HG02759 (cell line): ENCODE measurements at regions not wholly inside any gene's neighbourhood (a gene's known extent, or its start where the extent isn't known, plus 50 kb on each side); places are given as distances from the start of the nearest gene placed in this dataset.

ENCODE experiments used
- ATAC-seq: cut with Tn5 transposase; IDR thresholded peaks from one replicate; pipeline ENCODE4 v1.9.1; 2021; ENCODE audit warnings: mild to moderate bottlenecking, moderate library complexity; ENCODE audit not compliant: unreplicated experiment

GRCh38 chrX:109927663-109928273 is 75.1 kb upstream of the TMEM164 start:
- ATAC-seq: no peak

GRCh38 chrX:109928596-109929335 is 74.1 kb upstream of the TMEM164 start:
- ATAC-seq: no peak

- no peak for ATAC-seq
Observed at GRCh38 chrX:109931677-109932076, 71.2 kb upstream of the TMEM164 start.

GRCh38 chrX:109934434-109934833 is 68.5 kb upstream of the TMEM164 start:
- ATAC-seq: no peak

GRCh38 chrX:109934935-109935334 is 68.0 kb upstream of the TMEM164 start:
- no peak for ATAC-seq

GRCh38 chrX:109936114-109936513 is 66.8 kb upstream of the TMEM164 start:
- no peak for ATAC-seq

- no peak for ATAC-seq
Observed at GRCh38 chrX:109936598-109936997, 66.3 kb upstream of the TMEM164 start.

GRCh38 chrX:109939498-109939897 is 63.4 kb upstream of the TMEM164 start:
- ATAC-seq: no peak

GRCh38 chrX:109940411-109940810 is 62.5 kb upstream of the TMEM164 start:
- no peak for ATAC-seq

GRCh38 chrX:109943092-109943739 is 59.7 kb upstream of the TMEM164 start:
- no peak for ATAC-seq

- ATAC-seq: no peak
Observed at GRCh38 chrX:109943740-109944092, 59.2 kb upstream of the TMEM164 start.

GRCh38 chrX:109952050-109952449 is 50.9 kb upstream of the TMEM164 start:
- ATAC-seq: no peak

GRCh38 chrX:109952985-109953905 is 49.7 kb upstream of the TMEM164 start:
- ATAC-seq: peak; percentile 83
